ENCODE measurements at regions not wholly inside any gene's neighbourhood (a gene's known extent, or its start where the extent isn't known, plus 50 kb on each side); places are given as distances from the start of the nearest gene placed in this dataset.

DNA sequence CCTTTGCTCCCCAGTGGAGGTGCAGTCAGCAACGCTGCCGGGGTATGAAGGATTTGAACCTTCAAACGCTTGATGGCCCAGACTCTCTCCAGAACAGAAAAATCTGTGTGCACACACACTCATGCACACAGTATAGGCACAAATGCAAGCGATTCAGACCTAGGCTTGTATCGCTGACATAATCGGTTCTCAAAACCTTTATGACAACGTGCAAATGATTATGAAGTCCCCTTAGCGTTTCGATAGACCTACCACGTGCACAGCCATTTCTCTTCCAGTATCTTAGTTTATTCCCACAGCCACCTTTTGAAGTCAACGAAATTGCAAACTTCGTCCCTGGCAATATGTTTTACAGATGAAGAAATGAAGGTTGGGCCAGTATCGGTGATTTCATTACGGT lies 138.9 kb upstream of the MYCN start:
- TF ChIP-seq, protein P1, sequence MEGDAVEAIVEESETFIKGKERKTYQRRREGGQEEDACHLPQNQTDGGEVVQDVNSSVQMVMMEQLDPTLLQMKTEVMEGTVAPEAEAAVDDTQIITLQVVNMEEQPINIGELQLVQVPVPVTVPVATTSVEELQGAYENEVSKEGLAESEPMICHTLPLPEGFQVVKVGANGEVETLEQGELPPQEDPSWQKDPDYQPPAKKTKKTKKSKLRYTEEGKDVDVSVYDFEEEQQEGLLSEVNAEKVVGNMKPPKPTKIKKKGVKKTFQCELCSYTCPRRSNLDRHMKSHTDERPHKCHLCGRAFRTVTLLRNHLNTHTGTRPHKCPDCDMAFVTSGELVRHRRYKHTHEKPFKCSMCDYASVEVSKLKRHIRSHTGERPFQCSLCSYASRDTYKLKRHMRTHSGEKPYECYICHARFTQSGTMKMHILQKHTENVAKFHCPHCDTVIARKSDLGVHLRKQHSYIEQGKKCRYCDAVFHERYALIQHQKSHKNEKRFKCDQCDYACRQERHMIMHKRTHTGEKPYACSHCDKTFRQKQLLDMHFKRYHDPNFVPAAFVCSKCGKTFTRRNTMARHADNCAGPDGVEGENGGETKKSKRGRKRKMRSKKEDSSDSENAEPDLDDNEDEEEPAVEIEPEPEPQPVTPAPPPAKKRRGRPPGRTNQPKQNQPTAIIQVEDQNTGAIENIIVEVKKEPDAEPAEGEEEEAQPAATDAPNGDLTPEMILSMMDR (IDR thresholded peaks at IDR 0.05), result no peak
- no peak for TF ChIP-seq POLR2AphosphoS5 (IDR thresholded peaks at IDR 0.05; ENCODE audit: low read depth, low read length)
